GM21723 (cell line): ENCODE measurements at regions not wholly inside any gene's neighbourhood (a gene's known extent, or its start where the extent isn't known, plus 50 kb on each side); places are given as distances from the start of the nearest gene placed in this dataset.

ENCODE experiments used
- ATAC-seq: cut with Tn5 transposase; IDR thresholded peaks from one replicate; pipeline ENCODE4 v1.9.1; 2021; ENCODE audit warnings: mild to moderate bottlenecking, moderate library complexity; ENCODE audit not compliant: unreplicated experiment

DNA sequence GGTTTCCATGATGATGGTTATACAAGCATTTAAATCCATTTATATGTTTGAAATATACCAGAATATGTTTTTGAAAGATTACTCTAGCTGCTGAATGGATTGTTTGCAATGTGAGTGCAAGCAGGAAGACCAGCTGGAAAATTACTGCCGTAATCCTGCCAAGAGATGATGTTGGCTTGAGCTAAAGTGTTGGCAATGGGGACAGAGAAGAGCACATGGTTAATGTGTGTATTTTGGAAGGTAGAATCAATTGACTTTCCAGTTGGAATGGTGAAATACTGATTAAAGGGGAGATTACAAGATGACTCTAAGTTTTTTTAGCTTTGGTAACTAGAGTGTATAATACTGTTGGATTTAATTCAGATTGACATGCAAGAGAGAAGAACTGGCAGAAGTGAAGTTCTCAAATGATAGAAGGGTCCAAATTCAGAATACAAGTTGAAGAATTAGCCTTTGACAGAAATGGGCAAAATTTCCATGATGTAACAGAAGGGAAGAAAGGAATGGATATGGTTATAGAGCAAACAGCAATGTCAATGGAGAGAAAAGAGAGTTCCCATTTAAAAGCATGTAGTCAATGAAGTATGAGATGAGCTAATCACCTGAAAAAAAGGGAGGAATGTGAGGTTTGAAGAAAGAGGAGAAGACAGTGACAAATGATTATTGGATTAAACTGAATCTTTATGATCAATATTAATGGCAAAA lies 422.0 kb downstream of the CDC14C start:
- ATAC-seq: no peak

DNA sequence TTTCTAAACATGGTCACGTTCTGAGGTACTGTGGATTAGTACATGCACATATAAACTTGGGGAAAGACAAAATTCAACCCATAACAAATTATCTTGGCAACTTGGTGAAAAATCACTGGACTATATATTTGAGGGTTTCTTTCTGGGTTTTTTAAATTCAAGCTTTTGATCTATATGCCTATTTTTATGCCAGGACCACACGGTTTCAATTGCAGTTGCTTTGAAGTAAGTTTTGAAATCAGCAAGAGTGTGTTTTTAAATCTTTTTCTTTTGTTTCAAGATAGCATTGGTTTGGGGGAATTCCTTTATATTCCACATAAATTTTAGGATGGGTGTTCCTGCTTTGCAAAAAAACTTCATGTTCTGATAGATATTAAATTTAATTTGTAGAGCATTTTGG lies 406.4 kb upstream of the VWC2 start:
- no peak for ATAC-seq

DNA sequence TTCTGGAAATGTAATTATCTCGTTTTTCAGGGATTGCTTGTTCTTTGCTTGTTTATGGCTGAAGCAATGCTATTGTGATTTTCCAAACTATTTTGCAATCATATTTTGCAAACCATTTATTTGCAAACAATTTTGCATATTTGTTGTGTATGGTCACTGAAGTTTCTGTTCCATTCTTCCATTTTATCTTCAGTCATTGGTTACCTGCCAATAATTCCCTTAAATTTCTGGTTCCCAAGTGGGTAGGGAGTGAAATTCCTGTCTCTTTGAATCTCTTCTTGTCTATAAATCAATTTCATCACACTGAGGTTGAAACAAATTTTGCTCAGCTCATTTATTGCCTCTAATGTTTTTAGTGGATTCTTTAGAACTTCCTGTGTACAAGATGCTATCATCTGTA lies 401.7 kb upstream of the VWC2 start:
- no peak for ATAC-seq

DNA sequence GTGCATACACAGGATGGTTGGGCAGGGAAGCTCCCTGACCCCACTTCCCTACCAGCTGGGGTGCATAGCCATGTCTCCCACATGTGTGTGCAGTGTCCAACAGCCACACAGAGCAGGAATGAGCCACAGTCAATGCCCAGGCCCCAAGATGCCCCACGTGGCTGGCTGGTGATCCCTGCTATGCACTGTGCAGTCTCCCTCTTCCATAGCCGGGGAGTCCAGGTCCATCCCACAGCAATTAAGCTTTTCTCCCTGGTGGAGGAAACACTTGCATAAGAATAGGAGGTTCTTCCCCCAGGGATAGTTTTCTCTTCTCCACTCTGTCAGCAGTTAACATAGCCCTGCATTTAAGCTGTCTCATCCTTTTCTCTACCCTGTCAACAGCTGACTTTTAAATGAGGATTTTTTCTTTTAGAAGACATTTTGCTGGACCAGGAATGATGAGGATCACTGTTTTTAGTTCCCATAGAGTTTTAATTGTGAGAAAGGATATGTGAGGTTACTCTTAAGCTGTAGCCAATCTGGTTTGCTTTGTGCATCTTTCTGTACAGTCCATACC lies 396.5 kb upstream of the VWC2 start:
- no peak for ATAC-seq

DNA sequence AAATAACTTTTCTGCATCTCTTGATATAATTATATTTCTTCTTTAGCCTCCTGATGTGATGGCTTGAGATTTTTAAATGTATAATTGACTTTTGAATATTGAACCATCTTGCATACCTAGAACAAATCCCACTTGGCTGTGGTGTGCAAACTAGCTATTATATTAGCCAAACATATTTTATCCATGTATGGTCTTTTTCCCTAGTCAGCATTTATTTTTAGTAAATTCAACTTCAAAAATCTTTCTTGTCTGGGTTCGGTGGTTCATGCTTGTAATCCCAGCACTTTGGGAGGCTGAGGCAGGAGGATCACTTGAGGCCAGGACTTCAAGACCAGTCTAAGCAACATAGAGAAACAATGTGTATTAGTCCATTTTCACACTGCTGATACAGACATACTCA lies 386.6 kb upstream of the VWC2 start:
- no peak for ATAC-seq

DNA sequence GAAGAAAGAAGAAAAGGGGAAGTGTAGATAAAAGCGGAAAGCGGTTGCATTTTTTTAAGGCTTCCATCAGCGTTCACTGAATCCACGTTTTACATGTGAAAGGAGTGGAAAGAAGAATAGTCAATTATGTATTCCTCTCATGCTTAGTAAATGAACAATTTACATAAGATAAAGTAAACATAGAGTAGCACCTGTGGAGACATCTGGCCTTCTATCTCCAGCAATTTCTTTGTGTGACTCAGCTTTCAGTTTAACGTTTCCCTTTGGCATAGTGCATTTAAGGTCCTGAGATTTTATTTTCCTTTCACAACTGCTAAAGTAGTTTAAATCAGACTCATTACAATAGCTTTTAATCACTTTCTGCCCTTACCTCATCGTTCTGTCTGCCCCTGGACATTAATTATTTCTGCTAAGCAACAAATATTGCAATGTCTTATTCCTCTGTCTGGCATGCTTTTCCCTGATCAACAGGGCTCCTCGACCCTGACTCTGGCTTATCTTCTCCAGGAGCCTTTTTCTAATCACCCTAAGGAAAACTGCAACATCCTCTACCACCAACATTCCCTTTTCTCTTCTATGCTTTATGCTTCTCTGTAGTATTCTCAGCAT lies 383.5 kb upstream of the VWC2 start:
- ATAC-seq: no peak

DNA sequence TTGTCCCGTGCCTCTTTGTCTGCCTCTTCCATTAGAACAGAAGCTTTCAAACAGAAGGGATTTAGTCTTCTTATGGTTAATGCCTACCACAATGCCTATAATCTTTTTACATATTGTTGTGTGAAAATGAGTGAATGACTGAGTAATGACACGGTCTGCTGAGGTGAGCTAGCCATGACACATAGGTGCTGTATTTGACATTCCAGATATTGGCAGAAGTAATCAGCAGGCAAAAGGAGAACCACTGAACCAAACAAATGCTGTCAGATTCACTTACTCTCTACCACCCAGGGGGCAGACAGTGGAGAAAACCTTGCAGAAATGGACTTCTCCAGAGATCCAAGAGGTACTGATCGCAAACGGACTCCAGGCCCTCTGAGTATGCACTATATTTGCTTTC lies 377.2 kb upstream of the VWC2 start:
- no peak for ATAC-seq

DNA sequence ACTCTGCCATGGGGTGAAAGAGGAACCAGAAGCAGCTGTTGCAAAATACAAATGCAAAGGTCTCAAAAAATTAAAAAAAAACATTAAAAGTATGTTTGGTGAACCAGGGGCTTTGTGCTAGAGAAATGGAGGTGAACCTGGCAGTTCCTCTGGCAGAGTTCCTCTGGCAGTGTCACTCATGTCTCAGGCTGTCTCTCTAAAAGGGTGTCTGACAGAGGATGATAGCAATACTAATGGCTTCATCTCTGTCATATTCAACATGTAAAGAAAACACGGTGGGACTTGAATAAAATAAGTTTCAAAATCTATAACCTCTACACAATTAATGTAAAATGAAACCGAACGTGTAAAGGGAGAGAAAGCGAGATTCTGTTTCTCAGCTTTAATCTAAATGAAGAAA lies 375.7 kb upstream of the VWC2 start:
- no peak for ATAC-seq

DNA sequence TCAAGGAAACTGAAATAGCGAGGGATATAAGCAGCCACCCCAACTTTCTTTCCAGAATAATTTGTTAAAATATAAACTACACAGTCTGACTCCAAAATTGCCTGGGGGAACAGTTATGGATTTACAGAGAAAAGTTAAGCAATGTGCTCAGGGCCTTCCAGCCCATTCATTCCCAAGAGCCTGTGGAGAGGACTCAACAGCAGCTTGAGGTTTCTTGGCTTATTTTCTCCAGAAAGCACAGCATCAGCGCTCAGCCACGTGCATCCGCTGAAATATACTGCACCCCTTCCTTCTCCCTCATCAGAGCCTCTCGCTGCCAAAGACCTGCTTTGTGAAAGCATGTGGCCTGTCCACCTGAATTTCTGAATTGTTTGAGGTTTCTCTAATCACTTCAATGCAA lies 375.2 kb upstream of the VWC2 start:
- no peak for ATAC-seq

DNA sequence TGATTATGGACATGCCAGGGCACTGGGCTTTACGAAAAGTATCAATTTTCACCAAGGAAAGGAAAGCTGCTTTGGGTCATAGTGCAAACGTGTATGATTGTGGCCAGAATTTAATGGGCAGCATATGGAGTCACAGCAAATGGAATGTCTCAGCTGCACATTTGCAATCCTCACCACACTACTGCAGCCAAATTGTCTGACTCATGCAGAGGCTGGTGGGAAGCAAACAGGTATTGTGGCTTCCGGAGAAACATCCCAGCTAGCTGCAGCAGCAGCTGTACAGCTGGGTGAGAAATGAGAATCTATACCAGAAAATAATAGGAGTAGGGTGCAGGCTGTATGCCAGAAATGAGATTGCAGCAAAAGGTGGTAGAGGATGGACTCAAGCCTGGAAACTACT lies 374.7 kb upstream of the VWC2 start:
- ATAC-seq: no peak

DNA sequence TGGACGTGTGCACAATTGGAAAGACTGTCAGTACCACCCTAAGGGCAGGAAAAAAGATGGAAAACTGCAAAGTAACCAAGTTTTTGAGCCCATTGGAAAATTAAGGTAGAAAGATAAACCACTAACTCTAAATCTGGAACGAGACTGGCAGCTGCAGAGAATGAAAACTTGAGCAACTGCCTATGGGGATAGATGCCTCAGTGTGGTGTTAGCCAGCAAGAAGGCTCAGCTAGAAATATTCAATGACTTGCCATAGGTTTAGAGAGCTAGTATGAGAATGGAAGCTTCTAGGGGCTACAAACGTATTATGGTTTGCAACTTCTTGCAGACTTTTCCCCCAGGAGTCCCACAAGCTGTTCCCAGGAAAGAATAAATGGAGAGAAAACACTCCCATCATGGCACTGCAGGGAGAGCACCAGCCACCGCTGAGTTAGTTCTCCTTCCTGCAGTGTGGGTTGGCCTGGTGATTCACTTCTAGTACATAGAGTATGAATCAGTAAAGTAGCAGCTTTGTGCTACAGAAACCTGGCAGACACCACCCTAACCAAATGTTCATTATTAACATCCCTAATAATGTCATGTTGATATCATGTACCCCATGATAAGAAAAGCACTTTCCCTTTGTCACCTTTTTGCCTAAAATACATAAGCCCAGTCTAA lies 372.4 kb upstream of the VWC2 start:
- ATAC-seq: no peak

DNA sequence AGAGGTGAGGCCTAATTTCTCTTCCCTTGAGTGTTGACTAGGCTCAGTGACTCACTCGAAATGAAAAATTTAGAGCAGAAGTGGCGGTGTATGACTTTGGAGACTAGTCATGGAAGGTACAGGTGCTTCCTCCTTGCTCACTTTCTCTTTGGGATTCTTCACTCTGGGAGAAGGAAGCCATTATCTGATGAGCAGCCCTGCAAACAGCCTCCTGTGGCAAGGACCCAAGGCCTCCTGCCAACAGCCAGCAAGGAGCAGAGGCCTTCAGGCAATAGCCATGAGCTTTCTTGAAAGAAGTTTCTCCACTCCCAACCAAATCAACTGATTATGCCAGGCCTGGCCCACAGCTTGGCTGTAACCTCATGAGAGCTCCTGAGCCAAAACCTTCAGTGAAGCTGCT lies 369.6 kb upstream of the VWC2 start:
- no peak for ATAC-seq

DNA sequence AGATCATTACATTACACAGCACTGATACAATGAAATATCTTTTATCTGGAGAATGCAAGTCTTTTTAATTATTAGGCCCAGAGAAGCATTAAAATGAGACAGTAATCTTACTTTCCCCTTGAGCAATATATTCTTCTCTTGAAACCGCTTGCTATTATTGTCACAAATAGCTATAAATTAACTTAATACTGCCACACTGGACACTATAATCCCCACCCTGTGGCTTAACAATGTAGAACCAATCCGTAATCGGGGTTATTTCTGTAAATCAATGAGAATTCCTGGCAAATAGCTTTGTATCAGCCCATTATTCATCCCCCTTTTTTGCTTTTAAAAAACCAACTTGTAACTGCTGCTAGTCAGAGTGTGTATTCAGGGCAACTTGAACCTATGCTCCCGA lies 366.2 kb upstream of the VWC2 start:
- ATAC-seq: no peak

DNA sequence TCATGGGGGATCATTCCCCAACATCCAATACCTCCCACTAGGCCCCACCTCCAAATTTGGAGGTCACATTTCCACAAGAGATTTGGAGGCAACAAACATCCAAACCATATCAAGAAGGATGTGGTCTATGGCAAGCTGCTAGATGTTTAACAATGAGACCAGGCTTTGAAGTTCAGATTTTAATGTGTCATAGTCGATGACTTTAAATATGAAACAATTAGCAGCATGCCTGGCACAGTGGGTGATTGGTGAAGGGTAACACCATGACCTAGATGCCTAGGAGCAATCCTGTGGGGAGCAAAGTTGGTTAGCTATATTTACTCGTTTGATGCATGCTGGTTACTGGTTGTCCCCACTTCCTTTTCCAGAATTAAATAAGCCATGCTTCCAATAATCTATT lies 356.4 kb upstream of the VWC2 start:
- no peak for ATAC-seq

DNA sequence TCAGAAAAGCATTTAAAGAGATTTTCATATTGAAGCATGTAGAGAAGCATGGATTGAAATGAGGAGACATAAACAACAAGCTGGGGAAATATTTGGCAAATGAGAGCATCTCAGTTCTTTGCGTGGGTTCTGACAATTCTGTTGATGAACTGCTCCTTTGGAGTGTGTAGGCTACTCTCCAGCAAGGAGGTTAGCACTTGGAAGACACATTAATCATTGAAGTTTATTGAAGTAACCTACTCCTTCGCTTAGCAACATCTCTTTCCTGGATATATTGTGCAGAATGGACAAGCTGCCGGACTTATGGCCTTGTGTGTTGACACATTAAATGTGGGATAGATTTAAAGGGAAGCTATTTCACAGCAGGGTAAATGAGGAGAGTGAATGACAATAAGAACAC lies 354.5 kb upstream of the VWC2 start:
- no peak for ATAC-seq

DNA sequence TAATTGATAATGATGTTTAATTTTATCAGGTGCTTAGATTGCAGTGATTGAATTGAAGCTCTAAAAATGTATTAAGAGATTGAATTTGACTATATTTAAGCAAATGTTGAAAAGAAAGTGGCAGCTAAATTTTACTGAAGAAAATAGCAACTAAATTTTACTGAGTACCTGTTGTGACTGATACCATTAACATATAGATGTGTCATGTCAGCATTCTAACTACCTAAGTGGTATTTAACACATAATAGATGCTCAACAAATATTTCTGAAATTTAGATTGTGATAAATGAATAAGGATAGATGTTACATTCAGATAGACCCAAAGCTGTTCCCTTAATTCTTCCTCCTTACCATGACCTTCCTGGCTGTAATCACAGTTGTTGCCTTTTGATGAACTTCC lies 350.9 kb upstream of the VWC2 start:
- ATAC-seq: no peak

DNA sequence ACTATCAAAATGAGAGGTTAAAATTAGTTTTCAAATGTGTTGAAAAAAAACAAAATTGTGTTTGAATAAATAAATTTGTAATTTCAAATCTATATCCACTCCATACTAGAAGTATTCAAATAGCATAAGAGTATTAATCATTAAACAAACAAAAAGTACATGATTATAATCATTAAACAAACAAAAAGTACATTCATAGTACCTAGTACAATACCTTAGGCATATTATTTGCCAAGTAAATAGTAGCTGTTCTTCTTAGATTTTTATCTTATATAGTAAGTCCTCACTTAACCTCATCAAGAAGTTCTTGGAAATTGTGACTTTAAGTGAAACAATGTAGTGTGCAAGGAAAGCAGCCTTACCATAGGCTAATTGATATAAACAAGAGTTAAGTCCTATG lies 349.3 kb upstream of the VWC2 start:
- ATAC-seq: no peak

DNA sequence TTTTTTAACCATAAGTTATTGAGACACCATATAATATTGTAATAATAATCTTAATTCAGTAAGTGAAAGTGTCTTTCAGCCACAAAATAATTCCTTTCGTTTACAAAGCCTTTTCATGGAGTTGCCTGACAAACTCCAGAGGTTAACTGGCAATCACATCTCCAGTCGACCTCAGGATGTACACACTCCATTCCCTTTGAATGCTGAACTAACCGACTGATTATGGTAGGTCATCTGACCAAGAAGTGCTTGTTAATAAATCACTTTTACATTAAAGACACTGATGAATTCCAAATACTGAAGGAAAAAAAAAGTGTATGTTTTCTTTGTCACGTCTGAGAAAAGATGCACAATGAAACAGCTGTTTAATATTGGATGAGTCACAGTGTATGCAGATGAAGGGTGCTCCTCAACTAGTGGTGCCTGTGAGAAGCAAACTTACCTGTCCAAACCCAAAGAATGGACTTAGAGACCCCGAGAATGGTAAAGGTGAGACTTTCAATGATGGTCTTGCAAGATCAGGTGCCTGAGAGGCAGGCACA lies 348.1 kb upstream of the VWC2 start:
- no peak for ATAC-seq

DNA sequence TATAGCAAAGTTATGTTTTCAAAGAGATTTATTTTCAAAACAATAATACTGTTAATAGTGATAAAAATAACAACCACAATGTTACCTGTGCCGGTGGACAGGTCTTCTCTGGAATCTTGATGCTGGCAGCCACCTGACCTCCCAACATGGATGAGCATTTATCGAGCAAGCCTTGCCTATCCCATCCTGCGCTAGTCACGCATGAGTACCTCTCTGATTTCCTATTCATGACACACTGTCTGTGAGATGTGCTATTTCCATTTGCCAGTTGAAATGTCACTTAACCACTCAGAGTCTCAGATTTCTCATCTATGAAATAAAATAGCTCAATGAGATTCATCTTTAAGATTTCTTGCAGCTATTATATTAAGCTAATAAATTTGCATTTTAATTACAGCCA lies 341.2 kb upstream of the VWC2 start:
- no peak for ATAC-seq

DNA sequence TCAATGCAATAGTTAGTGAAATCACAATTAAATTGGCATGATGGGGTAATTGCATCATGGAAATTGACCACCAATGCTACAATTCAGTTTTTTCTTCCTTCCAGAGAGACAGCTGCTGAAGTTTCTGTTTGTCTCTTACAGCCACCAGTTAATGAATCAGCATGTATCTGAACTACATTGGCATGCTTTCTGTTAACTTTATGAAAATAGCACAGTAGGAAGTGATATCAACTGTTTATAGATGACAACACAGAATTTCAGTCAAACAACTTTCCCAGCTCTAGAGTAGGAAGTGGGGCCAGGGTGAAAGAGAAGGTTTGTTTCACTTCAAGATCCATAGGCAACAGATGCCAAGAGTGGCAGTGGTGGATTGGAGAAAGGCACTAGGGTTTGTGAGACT lies 339.6 kb upstream of the VWC2 start:
- no peak for ATAC-seq

DNA sequence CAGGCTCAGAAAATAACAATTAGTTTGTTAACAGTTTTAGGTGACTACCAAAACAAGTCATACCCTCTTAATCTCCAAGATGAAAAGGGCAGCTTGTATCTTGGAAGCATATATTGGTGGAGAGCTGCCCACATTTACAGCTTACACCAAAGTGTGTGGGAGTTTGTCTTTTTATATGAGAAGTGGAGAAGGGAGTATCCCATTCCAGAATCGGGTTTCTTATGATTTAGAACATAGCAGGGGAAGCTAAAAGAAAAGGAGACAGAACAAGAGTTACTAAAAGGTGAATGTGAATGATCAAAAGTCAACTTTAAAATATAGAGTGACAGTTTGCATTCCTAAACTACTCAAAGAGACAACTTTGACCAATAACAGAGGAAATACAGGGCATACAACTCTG lies 338.6 kb upstream of the VWC2 start:
- no peak for ATAC-seq

DNA sequence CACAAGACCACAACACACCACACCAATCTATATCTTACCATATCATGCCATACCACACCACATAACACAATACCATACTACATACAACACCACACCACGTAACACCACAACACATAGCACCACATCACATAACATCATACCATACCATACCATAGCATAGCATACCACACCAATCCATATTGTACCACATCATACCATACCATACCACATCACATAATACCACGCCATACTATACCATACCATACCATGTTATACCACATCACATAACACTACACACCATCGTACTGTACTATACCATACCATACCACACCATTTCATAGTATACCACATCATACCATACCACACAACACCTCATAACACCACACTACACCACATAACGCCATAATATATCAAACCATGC lies 335.2 kb upstream of the VWC2 start:
- no peak for ATAC-seq
